HG02642 (cell line): ENCODE measurements at regions not wholly inside any gene's neighbourhood (a gene's known extent, or its start where the extent isn't known, plus 50 kb on each side); places are given as distances from the start of the nearest gene placed in this dataset.
"Not testable (repeated sequence)": the region's sequence is repeated elsewhere in the genome, so short reads cannot be mapped to it uniquely, and the experiment has no call there.

Experiments
- ATAC-seq: cut with Tn5 transposase; IDR thresholded peaks from one replicate; pipeline ENCODE4 v1.9.1; 2021; ENCODE audit warnings: mild to moderate bottlenecking; ENCODE audit not compliant: unreplicated experiment, poor library complexity

DNA sequence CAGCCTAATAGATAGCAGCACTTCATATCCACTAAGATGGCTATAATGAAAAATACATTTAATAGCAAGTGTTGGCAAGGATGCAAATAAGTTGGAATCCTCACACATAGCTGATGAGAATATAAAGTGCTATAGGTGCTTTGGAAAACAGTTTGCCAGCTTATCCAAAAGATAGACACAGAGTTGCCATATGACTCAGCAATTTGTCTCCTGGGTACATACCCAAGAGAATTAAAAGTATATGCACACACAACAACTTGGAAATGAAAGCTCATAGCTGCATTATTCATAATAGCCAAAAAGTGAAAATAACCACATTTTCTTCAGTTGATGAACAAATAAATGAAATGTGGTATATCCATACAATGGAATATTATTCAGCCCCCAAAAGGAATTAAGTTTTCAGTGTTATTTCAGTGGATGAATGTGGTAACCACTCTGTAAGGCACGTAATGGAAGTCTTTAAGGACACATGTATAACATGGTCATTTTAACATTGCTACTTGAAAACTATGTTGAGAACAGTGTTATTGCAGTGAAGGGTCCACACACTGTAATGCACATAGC, 320.9 kb upstream of the ADGRL3 start:
- no peak for ATAC-seq

DNA sequence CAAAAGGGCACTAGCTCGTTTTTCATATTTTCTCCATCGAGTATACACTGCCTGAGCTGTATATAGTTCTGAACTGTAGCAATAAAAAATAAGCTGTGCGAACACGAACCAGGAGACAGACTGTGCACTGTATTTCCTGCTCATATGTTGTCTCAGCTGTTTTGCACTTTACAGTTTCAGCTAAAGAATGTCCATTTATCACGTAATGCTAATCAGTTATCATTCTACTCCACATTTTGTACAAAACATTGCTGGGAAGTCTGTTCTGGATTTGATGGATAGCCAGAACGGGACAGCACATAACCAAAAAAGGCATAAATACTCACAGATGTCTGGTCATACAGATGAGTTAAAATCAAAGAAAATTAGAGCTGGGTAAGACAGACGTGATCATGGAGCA, 315.5 kb upstream of the ADGRL3 start:
- ATAC-seq, result no peak

DNA sequence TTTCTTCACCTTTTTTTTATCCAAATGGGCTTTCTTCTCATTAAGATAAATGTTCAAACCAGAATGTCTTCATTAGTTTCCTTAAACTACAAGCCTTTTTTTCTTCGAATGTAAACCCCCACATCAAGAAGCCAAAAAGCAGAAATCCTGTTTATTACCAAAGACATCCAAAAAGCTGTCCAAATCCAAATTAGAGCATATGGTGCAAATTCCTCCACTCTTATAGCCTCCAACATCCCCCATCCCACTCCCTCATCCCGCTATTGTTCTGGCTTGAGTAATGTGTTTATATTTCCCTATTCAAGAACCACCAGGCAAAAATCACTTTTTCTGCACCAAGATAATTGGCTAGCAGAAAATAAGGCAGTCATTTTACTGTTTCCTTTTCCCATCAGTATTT, 315.1 kb upstream of the ADGRL3 start:
- ATAC-seq, result no peak

DNA sequence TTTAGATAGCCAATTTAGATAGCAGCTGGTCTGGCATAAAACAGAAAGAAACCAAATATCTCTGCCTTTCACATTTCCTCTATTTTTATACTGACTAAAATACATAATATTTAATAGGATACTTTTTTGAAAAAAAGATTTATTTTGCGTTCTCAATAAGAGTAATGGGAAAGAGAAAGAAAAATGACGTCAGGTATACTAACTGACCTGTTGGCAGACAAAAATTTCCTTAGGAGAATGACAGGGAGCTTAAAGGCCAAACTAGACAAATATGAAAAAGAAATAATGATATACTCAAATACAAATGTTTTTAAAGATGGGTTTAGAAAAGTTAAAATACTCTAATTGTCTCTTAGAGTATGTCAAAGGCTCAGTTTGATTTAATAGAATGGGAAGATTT, 309.4 kb upstream of the ADGRL3 start:
- no peak for ATAC-seq

DNA sequence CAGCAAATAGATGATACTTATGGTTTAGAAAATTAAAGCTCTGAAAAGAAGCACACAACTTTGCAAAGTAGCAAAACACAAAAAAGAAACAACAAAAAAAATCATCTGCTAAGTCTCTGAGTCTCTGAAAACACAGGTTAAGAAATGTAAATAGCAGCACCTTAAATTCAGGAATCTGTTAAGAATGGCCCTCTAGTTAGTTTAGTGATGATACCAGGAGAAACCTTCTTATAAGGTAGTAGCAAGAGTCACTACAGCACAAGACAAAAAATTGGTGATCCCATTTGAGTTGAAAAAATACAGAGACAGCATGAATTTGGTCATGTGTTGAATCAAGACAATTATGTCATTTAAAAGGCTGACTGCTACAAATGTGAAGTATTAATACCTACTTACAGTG, 308.2 kb upstream of the ADGRL3 start:
- ATAC-seq, result no peak

DNA sequence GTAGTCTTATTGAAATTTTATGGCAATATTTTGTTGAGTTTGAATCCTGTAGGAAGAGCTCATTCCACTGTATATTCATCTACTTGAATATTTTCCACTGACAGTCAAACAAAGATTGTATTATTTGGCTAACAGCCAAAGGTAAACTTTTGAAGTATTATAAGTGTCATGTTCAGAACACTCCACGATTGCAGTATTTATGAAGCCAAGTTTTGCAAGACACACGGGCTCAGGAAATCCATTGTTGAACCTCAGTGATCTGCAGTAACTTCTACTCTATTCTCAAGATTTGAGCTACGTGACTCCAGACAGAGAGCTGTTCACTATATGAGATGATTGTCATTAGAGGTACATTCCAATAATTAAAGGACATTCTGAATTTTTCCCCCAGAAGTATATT, 302.7 kb upstream of the ADGRL3 start:
- ATAC-seq, result no peak

DNA sequence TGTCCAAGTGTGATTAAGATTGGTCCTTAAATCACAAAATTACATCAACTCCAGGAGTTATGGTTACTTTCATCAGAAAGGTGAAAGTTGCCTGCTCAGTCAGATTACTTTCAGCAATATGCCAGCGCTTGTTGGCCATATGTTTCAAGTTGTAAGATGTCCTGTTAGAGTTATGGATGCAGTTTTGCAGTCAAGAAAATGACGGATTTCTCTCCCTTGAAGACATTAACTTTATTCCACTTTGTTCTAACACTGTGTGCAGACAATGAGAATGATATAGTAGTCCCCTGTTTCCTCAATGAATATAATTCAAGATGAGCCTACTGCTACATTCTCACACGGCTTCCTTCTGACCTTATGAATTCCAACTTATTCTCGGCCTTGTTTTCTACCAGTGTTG, 295.0 kb upstream of the ADGRL3 start:
- ATAC-seq, result no peak

DNA sequence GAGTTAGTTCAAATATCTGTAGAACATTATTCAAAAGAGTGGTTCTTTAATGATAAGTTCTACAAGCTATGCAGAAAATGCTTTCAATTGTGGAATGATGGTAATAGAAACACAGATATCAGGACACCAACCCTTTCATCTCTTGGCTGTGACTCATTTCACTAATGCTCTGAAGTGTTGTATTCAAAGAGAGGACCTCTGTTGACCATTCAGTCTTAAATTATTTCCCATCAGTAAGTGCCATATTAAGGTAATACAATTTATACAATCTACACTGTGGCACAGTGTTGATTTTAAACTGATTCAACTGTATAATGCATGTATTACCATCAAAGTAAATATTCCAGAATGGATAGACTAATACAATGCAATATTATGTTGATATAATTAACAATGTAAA, 289.0 kb upstream of the ADGRL3 start:
- no peak for ATAC-seq

DNA sequence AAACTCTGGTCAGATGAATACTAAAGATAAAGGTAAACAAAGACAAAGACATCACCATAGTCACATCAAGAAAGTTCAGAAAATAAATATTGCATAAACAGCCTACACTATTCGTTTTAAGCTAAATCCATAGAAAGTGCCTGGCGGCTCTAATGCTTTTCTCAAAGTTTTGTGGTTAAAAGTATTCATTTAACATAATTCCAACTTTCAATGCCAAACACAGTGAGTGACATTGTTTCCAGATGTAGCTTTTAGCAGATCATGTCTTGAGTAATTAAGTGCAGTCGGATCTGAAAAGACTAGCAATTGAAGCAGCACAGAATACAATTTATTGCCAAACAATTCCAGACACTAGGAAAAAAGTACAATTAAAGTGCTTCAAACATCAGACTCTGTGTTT, 287.1 kb upstream of the ADGRL3 start:
- ATAC-seq, result no peak

DNA sequence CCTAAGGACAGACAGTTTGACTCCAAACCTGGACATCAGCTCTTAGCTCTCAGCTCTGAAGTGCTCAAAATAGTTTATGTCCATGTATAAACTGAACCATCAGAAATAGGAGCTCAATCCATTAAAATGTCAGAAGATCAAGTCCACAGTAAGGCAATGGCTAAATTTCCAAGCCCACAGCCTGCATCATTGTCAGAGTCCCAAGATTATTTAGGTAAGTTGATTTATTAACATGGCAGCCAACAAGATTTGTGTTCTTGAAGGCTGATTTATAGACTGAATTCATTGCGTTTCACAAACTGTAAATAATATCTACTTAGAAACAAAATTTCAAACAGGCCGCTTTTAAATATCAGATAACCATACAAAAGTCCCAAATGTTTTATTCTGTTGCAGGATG, 286.5 kb upstream of the ADGRL3 start:
- ATAC-seq, result no peak

DNA sequence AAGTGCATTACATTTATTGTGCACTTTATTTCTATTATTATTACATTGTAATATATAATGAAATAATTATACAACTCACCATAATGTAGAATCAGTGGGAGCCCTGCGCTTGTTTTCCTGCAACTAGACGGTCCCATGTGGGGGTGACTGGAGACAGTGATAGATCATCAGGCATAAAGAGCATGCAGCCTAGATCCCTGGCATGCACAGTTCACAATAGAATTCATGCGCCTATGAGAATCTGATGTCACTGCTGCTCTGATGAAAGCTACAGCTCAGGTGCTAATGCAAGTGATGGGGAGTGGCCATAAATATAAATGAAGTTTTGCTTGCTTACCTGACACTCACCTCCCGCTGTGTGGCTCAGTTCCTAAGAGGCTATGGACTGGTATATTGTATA, 278.4 kb upstream of the ADGRL3 start:
- ATAC-seq, result not testable (repeated sequence)

DNA sequence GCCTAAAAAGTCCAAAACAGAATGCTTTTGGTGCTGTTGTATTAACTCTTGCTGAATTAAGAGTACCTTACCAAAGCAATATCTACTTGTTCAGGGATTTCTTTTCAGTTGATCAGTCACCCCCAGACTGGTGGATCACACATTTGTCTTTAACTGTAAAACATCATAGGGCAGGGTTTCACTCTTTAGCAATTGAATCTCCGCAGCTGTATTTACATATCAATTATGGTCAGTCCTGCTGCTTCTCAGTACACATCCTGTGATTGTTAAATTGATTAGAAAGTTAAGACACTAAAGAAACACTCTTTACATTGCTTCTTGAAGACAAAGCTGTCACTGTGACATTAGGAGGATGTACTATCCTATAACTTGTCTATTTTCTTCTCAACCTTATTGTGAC, 277.1 kb upstream of the ADGRL3 start:
- ATAC-seq, result no peak

DNA sequence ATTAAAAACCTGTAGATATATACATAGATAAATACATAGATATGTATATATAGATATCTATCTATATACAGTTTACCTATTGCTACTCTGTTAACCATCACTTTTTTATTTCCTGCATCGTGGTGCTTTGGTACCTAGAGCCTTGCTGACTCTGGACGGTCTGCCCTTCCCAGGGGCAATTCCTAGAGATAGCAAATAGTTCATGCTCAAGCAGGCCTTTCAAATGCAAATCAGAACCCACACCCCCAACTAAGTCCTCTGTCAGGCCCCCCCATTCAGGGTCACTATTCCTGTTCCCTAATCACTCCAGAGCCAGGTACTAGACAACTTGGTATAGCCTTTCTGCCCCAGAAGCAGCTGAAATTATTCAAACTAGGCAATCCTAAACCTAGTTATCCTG, 273.5 kb upstream of the ADGRL3 start:
- no peak for ATAC-seq

DNA sequence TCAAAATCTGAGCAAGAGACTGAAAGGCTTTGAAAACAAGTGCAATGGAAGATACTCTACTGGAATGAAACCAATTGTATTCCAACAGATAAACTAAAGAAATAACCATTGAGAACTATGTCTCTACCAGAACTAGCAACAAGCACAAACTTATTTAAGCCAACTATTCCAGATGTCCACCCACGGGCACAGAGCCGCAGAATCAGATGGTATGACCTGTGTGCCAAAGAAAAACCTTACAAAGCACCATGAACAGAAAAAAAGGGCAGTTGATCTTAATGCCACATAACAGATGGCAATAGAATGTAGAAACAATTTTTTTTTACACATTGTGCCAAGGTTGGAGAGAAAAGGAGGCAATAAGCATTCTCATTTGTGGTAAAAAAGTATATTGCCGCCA, 269.3 kb upstream of the ADGRL3 start:
- ATAC-seq, result no peak

DNA sequence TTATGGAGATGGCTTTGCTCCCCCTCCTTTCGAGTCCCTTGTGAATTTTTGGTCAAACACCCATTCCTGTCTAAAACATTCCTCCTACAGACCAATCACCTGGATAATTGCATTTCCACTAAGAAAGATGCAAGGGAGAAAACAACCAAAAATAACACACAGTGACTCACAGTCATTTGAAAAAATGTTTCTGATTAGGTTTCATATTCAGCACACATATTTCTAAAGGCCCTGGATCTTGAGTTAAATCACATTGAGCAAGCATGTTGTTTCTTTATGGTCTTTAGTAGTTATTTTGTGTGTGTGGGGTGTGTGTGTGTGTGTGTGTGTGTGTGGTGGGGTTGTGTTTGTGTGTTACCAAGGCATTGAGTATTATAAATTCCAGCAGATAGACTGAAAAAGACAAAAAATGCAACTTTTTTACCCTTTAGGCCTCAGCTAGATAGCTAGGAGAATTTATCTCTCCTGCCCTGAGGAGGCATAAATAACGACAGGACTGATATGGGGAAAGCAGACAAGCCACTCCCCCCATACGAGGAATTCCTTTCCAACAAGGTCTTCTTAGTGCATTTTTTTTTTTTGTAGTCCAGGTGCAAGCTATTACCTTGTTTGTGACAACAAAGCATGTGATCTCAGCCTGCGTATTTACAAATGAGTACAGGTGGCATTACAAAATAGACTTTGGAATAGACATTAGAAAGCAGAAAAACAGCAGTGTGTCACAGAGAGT, 265.4 kb upstream of the ADGRL3 start:
- ATAC-seq, result no peak

DNA sequence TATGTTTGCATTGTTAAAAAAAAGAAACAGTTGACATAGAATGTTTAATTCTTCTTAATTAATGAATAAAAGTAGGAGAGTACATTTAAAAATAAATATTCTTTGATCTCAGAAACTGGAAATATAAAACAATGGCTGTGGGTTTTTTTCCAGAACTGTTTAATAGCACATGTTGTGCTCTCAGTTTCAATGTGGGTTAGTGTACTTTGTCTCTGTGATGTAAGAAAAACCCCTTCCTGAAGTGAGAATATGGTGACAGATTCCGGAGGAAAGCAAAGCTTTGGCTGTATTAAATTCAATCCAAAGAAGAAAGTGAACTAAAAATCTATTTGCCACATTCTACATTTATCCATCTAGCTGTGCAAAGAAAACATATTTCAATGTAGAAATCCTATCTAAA, 261.9 kb upstream of the ADGRL3 start:
- no peak for ATAC-seq

DNA sequence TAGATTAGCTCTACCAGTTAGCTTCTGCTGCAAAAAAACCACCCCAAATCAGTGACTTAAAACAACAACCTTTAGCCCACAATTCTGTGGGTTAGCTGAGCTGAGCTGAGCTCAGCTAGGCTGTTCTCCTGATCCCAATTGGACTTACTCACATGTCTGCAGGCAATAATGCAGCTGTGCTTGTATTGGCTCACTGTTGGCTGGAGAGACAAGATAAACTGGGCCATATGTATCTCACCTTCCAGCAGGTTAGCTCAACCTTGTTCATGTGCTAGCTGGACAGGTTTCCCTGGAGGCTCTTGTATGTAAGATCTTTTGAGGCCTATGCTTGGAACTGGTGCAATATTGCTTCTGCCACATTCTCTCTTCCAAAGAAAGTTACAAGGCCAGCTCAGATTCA, 261.5 kb upstream of the ADGRL3 start:
- ATAC-seq, result no peak

DNA sequence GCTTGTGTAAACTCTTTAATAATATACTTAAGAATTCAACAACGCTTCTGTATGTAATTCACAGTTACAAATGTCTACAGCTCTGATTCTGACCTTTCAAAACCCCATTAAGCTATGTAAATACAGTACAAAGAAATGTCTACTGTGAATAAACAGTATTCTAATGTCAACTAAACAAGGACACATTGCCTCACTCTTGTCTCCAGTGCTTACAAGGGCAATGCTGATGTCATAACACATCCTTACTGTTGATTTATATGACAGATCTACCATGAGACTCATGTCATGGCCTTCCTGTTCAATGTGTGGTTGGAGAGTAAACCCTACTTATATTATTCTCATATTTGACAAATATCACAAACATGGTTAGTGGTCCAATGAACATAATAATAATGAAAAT, 256.1 kb upstream of the ADGRL3 start:
- ATAC-seq, result no peak

DNA sequence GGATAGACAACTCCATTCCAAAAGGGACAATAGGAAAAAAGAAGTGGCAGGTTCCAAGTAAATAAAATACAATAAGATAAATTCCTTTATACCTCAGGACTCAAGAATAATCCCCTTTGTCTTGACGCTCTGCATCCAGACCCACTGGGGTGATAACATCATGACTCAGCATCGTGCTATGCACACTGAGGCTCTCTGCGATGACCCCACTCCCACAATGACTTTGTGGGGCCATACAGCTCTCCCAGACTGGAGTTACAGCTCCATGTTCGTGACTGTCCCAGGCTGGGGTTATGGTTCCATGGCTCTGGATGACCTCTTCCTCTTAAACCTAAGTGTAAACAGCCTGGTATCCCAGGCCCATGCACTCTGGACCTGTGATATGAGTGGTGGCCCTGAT, 254.5 kb upstream of the ADGRL3 start:
- ATAC-seq, result no peak

DNA sequence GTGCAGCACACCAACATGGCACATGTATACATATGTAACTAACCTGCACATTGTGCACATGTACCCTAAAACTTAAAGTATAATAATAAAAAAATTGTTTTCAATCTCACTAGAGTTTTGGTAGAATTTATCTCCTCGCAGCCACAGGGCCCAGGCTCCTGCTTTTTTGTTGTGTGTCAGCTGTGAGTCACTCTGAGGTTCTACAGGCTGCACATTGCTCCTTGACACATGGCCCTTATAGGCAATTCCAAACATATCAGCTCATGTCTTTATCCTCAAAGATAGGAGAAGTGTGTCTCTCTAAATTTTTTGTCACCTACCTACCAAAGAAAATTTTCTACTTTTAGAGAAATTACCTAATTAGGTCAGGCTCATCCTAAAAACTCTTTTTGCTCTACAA, 252.1 kb upstream of the ADGRL3 start:
- no peak for ATAC-seq

DNA sequence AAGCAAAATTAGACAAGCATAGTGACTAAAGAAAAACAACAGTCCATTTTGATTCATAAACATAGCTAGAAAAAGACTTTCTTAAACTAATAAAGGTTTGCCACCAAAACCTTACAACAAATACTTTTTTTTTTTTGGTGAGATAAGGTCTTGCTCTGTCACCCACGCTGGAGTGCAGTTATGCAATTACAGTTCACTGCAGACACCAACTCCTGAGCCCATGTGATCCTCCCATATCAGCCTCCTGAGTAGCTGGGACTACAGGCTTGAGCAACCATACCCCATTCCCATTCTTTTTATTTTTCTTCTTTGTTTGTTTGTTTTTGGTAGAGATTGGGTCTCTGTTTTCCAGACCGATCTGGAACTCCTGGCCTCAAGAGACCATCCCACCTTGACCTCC, 247.2 kb upstream of the ADGRL3 start:
- ATAC-seq, result no peak

DNA sequence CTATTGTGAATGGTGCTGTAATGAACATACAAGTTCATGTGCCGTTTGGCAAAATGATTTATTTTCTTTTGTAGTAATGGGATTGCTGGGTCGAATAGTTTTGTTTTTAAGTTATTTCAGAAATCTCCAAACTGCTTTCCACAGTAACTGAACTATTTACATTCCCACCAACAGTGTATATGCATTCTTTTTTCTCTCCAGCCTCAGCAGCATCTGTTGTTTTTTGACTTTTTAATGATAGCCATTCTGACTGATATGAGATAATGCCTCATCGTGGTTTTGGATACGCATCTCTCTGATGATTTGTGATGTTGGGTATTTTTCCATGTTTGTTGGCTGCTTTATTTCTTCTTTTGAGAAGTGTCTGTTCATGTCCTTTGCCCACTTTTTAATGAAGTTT, 246.3 kb upstream of the ADGRL3 start:
- ATAC-seq, result no peak

DNA sequence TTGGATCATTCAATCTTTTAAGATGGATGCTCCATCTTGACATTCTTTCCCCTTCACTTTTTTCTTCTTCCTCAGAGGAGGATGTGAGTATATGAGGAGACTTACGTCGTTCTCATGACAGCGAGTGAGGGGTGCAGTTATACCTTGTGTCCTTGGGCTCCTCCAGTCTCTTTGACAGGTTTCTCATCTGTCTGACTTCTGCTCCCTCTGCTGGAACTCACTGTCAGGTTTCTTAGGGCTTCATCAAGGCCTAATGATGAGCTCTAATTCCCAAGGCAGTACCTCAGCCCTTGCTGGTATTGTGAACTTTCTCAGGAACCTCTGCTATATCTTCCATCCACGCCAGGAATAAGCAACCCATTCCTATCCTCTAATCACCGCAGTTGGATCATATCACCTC, 237.8 kb upstream of the ADGRL3 start:
- no peak for ATAC-seq
